CD4-positive, alpha-beta T cell treated with Interleukin-4 for 4 hours (primary cell): ENCODE measurements at regions not wholly inside any gene's neighbourhood (a gene's known extent, or its start where the extent isn't known, plus 50 kb on each side); places are given as distances from the start of the nearest gene placed in this dataset.
A peak's percentile ranks its signal among the peaks of the same experiment; 100 is the strongest.

ENCODE experiments used
- DNase-seq: peaks from one replicate; pipeline ENCODE4 v3.0.0-alpha.2; 2020

DNA sequence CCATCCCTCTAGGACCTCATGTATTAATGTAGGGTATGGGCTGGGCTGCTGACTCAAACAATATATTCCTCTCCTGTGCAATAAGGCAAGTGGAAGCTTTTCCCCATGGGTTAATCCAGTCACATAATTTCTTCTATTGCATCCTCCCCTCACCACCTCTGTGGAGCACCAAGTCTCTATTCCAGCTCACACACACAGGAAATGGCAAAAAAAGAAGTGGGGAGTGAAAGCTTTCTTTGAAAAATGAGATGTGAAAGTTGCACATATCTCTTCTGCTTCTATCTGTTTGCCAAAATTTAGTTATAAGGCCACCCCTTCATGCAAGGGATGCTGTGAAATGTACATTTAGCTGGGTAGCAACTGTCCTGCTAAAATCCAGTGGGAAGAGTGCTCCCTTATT is 121.3 kb downstream of the CDC42EP3 start:
- DNase-seq, result no peak

DNA sequence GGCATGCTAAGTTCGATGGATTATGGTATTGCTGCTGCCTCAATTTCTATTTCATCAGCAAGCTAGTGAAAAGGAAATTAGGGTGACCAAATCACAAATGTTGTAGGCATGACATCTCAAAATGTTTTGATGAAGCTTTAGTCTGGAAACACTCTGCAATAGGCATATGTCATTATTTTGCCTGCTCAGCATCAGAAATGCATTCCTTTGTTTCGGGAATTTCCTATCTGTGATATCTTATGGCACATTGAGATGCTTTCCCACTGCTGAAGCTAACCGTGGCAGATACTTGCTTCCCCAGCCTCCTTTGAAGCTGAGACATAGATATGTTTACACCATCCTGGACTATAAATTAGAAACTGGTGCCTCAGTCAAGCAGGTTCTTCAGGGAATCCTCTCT is 119.7 kb downstream of the CDC42EP3 start:
- DNase-seq, result no peak

DNA sequence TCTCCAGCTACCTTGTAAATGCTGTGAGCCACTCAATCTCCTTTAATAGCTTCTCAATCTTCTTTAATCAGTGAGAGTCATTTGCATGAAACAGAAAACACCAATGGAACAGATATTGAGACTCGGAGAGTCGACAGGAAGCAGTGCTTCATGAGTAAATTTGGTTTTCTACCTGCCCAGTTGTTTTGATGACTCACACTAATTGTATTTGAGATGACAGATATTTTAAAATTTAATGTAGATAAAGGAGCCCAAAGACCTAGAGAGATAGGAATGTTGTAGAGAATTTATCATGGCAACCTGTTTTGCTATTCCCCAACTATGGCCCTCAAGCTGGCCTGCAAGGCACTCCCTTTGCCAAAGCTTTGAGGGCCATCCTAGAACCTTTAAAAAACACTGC is 119.1 kb downstream of the CDC42EP3 start:
- DNase-seq, result peak; percentile 56

DNA sequence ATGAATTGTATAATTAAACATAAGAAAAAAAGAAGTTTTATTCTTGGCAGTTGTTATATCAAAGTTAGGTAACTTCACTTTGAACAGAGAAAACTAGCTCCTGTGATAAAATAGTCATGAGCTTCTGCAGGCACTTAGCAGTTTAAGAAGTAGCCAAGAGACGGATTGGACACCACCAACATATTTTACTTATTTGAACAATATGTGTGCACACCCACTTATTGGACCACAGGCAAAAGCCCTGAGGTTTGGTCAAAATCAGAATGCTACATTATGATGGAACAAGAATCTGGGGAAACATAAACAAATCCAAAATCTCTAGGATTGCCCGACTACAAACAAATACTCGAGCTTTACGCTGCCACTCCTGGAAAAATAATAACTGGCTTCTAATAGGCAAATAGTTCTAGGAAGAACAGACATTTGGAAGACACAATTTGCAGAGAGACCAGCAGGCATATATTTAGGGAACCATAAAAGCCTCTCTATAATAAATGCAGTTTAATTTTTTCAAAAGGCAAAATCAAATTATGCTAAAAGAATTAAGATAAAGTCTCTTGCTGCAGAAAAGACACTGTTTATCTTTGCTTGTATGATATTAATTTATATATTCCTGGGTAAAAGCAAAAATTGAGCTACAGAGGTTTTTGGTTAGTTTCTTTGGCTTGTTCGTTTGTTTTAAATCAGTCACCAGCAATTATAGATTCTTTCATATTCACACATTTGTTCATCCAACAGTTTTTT is 117.9 kb downstream of the CDC42EP3 start:
- DNase-seq, result no peak

DNA sequence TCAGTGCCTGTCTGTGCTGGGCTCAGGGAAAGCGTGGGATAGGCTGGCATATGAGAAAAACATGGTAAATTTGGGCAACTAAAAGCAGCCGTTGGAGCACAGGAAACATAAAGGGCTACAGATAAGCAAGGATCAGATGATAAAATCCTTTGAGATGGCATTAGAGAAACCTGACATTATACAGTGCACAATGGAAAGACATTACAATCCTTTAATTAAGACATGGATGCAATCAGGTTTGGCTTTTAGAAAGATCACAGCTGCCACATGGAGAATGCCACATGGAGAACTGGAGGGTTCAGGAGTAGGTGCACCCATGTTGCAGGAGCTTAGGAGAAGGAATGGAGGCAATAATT is 117.3 kb downstream of the CDC42EP3 start:
- no peak for DNase-seq

DNA sequence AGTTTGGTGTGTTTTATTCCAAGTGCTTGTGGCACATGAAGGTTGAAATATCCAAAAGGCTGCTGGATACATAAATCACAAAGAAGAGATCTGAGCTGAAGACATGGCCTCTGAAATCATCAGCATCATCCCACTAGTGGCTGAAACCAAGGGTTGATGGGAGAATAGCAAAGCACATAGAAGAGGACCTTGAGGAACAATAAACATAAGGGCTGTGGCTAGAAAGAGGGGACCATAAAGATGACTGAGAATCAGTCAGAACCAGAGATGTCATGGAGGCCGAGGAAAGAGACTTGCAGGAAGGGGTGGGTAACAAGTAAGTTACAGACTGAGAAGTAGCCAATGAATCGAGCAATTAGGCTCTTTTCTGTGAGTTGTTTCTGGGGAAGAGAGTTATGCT is 116.8 kb downstream of the CDC42EP3 start:
- no peak for DNase-seq

DNA sequence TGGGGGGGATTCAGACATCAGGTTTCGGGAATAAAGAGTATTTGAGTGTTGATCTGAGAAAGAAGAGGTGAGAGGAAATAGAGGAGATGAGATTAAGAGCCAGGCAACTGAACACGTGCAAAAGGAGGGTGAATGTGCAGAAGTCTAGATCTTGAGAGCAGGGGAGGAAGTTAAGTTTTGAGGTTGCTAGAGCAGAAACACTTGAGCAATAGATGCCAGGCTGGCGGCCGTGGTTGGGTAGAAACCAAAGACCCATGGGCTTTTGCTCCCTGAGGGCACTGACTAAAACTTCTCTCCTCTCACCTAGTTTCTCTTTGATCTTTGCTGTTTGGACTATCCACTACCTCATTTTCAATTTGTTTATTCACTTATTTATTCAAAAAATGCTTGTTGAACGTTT is 116.0 kb downstream of the CDC42EP3 start:
- peak; percentile 33 for DNase-seq

DNA sequence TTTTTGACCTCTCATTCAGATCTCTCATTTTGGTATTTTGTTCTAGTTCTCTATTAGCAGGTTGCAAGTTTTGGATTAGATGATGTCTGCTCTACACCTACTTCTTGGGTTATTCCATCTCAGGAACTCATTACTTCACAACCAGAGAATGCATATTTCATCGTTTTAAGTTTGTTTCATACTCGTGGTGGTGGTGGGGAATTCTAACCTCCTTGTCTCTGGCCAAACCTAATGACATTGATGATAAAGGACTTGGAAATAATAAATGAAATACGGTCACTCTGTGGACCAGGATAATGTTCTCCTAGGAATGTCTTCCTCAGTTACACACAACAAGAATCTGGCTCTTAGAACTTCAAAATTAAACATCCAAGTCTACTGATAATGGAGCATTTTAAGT is 115.2 kb downstream of the CDC42EP3 start:
- DNase-seq, result no peak

DNA sequence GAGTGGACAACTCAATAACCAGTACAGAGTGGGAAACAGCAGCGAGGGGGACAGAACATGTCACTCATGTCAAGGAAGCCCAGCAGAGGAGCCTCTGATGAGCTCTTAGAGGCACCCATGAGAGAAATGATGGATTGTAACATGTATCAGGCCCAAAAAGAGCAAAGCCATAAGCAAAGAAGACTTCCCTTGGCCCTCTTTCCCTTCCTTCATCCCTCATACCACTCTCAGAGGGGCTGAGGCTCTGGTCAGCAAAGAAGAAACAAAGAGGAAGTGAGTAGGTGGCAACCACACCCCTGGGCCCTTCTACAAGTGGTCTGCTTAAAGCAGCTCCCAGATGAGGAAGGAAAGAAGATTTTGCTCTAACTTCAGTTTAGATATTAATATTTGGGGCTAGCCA is 112.8 kb downstream of the CDC42EP3 start:
- no peak for DNase-seq

DNA sequence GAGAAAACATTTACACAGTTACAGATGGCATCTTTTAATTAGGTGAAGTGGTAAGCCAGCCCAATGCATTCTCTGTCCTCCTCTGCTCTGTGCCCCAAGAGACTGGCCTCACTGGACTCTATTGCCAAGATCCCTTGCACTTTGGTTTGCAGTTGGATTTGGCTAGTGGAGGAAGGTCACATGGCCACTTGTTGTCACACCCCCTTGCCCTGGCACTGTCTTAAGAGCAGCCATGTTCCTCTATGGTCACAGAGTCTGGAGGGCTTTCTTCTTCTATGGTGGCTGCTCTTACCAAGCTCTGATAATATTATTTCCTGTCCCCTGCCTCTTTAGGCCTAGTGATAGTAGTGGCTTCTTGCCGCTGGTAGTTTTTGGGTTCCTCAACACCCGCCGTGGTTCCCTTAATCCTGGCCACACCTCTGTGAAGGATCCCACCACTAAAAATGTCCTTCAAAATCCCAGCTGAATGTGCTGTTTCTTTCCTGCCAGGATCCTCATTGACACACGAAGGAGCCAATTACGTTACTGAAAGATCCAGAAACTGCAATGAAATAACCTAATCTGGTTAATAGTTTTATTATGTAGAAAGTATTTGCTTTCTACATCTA is 111.1 kb downstream of the CDC42EP3 start:
- no peak for DNase-seq

DNA sequence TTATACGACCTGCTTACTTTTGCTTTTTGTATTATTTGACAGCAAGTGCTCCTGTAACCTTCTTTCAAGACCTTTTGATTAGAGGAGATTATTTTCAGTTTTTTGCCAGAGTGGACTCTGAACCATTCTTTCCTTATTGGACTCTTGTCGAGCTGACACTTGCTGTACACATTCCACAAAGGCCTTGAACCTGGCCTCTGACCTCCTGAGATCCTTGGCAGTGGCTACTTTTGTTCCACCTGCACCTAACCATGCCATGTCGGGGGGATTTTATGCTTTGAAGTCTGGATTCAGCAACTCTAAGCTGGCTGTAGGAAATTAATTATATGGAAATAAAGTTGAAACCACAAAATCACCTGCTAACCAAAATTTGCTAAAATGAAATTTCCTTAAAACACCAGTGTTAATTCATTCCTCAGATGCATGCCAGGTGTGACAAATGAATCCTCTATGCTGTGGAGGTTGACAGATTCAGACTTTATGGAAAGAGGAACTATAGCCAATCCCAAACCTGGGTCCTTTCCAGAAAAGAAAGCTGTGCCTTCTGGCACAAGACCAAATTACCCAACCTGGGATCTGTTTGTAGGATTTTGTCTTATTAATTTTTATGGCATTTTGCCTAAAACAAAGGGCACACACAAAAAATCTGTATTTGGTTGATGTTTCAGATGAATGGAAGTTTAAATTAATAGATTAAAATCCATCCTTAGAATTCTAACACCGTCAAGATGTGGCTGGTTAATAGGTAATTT is 110.4 kb downstream of the CDC42EP3 start:
- DNase-seq, result no peak

DNA sequence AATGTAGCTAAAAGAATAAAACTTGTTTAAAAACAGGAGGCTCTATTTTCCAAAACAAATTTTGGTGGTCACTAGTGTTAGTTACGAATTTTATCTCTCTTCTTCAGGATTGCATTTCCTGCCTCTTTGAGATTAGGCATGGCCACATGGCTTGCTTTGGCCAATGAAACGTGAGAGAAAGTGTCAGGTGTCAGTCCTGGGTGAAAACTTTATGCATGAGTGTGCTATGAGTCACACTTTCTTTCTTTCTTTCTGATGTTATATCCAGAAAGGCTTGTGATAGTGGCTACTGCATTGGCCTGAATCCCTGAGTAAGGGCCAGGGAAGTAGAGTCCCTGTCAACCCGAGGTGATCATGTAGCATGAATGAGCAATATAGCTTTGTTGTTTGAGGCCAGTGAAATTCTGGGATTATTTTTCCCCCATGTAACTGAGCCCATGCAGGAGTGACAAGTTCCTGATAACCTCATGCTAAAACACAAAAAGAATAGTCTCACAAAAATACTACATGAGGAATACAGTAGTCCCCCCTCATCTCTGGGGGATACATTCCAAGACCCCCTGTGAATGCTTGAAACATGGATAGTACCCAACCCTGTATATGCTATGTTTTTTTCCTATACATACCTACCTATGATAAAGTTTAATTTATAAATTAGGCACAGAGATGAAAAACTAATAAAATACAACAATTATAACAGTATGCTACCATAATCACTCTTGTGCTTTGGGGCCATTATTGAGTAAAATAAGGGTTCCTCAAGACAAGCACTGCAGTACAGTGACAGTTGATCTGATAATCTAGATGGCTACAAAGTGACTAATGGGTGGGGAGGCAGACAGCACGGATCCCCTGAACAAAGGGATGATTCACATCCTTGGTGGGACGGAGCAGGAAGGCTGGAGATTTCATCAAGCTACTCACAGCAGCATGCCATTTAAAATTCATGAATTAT is 109.5 kb downstream of the CDC42EP3 start:
- DNase-seq, result peak; percentile 41

DNA sequence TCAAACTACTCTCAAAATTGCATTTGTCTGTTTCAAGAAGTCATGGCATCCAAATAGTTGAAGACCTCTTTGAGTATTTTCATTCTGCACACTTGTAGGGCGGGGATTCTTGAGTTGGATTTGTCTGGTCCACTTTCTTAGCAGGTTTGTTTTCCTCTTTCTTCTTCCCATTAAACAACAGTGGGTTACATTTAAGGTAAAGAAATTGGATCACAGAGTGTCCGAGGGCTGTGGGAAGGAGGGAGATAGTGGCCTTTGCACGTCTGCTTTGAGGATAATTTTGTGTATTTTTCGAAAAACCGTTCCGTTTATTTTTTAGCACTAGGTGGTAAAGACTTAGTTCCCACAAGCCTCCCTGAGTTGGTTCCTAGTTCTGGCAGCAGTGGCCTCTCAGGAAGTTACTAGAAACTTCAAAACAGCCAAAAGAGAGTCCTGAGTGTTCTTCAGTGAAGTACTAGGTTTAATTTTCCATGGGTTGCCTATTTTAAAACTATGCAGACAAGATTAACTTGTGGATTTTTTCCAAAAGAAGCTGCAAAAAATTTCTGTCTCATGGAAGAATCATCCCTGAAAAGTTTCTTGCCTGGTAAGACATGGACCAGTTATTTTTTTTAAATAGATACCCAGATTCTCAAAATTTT is 107.9 kb downstream of the CDC42EP3 start:
- no peak for DNase-seq

DNA sequence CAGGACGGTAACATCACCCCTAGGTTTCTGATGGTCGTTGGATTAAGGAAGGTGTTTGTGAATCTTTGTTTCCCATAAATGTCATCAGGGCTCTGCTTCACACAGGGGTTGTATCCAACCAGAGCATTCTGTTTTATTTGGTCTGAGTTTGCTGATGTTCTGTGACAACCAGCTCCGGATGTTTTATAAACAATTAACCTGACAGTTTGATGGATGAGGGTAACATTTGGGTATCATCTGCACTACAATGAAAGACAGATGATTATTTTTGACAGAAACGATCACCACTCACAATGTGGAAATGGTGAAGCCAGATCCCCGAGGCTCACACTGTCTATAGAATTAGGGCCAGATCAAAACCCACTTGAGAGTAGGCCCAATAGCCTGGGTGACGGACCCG is 107.1 kb downstream of the CDC42EP3 start:
- no peak for DNase-seq

DNA sequence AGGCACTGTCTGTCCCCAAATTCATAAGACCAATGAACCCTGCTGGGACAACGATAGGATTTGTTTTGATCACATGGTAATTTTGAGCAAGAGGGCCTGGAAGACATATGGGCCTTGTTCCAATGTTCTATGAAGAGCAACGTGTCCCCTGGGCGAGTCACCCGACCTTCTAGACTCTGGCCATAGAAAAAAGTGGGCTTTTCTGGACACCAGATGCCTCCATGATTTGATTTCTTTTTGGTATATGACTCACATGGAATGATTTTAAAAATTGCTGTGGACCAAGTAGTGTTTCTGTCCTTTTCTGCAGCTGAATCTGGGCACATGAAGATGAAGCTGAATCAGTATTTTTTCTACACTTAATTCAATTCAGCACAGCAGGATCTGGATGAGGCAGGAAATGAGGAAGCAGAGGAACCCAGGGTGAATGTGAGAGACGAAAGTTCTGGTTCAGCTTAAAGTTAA is 104.9 kb downstream of the CDC42EP3 start:
- DNase-seq, result no peak

DNA sequence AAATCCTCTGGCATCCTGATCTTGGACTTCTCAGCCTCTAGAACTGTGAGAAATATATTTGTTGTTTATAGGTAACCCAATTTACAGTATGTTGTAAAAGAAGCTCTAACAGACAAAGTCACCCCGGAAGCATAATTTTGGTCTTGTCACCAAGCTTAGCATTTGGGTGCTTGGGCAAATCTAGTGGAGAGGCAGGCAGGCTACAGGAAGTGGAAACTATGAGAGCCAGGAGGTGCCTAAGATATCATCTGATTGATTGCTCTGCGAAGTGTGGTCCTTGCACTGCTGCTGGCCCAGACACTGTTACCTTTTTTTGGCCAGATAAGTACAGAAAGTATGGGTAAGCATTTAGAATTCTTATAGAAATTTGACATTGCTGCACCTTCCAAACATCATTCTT is 102.9 kb downstream of the CDC42EP3 start:
- DNase-seq, result no peak

DNA sequence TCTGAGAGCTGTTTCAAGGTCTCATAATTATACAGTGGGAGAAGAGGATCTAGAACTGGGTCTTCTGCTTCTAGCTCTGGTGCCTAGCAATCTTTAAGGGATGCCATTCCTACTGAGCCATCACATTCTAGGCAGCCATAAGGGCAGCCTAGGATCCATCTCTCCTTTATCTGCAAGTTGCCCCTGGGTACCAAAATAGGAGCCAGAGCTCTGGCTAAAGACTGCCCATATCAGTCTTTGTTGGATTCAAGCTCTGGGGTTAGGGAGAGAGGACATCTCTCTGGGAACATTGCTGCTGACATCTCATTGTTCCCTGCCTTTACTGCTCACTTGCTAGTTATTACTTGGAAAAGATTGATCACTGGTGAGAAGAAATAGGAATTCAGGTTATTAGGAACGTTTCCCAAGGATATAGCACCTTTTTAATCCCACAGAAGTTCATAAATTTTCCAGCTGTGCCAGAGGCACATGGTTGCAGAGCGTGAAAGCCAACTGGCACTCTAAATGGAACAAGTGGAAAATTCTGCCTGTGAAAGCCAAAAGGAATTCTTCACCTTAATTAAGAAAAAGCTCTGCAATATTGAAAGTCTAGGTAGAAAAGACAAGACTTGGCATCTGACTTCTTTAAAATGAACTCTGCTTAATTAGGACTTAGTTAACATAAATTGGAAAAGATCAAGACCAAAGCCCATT is 102.2 kb downstream of the CDC42EP3 start:
- no peak for DNase-seq

DNA sequence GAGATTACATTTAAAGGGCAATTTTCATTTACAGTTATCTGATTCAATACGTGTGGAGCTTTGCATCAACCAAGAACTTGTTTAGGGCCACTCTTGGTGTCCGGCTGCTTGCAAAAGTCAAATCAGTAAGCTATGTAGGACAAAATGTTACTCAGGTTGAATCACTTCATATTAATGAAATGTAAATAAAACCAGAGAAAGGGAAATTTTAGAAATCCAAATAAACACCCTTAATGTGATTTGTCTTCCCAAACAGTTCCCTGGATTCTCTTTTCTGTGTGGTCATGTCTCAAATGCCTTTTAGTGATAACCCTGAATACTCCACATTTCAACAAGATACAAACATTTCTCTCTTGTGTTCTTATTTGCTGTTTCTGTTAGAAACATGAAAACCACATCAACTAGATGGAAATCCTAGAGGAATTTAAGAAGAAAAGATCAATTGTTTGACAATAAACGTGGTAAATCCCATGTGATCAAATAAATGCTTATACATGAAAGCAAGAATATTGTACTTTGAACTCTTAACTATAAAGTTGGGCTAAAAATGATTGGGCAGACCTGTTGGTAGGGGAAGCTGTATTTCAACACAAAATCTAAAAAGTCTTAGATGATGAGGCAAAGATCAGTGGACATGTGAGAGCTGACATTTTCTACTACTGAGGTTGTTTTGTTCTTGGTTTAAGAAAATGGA is 101.3 kb downstream of the CDC42EP3 start:
- no peak for DNase-seq

DNA sequence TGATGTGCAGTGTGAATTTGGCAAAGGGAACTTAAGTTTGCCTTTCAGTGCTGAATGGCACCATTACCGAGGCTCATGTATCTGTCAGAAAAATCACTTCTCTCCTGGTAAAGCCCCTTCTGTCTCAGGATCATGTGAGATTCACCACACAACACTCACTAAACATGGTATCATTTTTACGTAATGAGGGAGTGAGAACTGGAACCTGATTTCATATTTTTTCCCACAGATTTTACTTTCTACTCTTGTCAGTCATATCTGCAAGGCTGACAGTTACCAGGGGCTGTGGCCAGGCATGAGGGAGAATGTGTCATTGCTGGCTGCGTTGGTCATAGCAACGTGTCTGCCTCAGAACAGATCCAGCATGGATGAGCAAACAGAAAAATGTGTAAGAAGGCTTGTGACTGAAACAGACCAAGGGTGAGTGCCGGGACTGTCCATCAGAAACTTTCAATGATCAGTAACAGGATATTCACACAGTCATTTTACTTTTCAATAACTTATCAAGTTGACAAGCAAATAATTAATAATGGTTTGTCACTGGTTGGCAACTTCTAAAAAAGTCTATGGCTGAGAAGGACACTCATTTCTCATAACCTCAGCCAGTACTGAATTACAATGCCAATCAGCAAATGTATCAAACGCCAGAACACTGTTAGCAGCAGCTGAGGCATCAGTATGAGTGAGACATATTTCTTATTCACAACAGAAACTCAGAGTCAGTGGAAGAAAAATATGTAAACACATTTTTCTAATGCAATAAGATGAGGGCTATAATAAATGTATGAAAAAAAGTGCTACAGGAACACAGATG is 100.5 kb downstream of the CDC42EP3 start:
- DNase-seq, result no peak

DNA sequence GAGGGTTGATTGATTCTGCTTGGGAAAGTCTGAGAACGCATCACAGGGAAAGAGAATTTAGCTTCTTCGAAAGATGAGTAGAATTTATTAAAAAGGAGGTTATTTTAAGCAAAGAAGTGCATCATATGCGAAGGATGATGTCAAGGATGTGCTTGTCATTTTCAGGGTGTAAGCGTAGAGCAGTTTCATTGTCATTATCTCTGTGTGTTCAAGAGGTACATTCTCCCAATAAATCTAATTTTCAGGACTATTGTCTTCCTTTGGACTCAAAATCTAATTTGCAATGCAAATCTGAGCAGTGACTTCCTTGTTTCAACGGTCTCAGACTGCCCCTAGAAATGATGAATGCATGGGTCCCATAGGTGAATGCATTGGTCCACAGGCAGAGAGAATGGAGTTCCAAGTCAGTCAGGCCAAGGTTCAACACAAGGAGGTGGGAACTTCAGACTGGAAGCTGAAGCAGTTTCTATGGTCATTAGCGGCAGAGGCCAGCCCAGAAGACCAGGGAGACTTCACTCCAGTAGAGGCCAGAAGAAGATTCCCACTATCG is 99.8 kb downstream of the CDC42EP3 start:
- no peak for DNase-seq
